ENCODE measurements at regions not wholly inside any gene's neighbourhood (a gene's known extent, or its start where the extent isn't known, plus 50 kb on each side); places are given as distances from the start of the nearest gene placed in this dataset.

DNA sequence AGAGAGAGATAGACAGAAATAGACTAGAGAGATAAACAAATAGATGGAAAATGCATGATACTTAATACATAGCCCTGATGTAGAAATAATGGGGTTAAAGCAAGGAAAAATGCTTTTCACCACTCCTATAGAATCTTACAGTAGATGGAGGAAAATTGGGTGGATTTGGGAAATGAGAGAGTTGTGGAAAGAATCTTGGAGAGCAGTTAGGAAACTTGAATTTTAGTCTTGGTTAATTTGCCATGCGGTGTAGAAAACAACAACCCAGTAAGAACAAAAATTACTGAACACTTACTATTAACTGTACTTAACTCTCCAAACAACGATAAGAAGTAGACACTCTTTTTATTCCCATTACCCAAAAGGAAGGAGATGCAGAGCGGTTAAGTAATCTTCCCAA lies 329.8 kb downstream of the ZNF608 start:
- CTCF ChIA-PET: no interaction called here

DNA sequence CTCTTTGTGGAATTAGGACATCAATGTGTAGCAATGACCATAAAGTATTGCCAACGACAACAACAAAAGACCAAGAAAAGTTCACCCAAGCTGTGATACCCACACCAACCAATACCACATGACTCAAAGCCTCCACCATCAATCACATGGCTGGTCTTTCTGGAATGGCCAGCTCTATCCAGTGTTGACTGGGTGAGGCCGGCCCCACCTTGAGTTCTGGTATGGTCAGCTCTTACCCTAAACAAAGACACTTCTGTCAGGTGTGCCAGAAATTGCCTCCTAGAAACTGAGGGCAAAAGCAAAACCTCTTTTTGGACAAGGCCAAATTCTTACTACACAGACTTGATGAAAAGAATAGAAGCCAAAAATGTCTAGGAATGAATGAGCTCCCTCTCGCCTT lies 331.5 kb downstream of the ZNF608 start:
- Histone ChIP-seq H3K4me3 (replicated peaks in 1 of 3; ENCODE audit: insufficient read depth in 1 of 3, low read depth in 1 of 3, low read length in 3 of 3) (no peak overlapping the region), H3K4me1 (ENCODE audit: control insufficient read depth, extremely low read depth, insufficient read depth, low read length) (no peaks in the 10 kb centered on the region), H3K79me2 (ENCODE audit: control insufficient read depth, insufficient read depth, low read length) (no peaks in the 10 kb centered on the region), H3K9me1 (replicated peaks; ENCODE audit: control insufficient read depth, extremely low read depth, insufficient read depth, low read length) (no peaks in the 10 kb centered on the region), H3K36me3 (ENCODE audit: control insufficient read depth in 2 of 2, extremely low read depth in 1 of 2, insufficient read depth in 2 of 2, low read length in 2 of 2) (no peaks in the 10 kb centered on the region), H3K27me3 (ENCODE audit: control insufficient read depth in 2 of 2, insufficient read depth in 2 of 2, low read length in 2 of 2) (no peaks in the 10 kb centered on the region), H2AFZ (ENCODE audit: low read depth, low read length) (no peak overlapping the region), H3K9me3 (replicated peaks; ENCODE audit: control insufficient read depth, insufficient read depth, low read length) (no peaks in the 10 kb centered on the region), H3K9ac (replicated peaks; ENCODE audit: extremely low read depth, insufficient read depth, low read length) (no peak overlapping the region), H3K4me2 (ENCODE audit: insufficient read depth, low read length) (no peak overlapping the region), H3K27ac (ENCODE audit: insufficient read depth, low read depth, low read length) (no peak overlapping the region), H4K20me1 (replicated peaks; ENCODE audit: control insufficient read depth, extremely low read depth, insufficient read depth, low read length) (no peaks in the 10 kb centered on the region)
- FAIRE-seq: no peak
- no peak for DNase-seq (ENCODE audit: low read depth, low spot score)
- ChIA-PET CTCF (no interaction called here), POLR2A (no interaction called here)
- intact Hi-C loops (cut with micrococcal nuclease): no loop called here
- BruUV-seq (replicated peaks): no TSS peak
- dilution Hi-C loops (cut with MboI; ENCODE audit: extremely low pct_ligation_motif_present, low sequenced_read_pairs): no loop called here
- TF ChIP-seq POLR2A (IDR thresholded peaks at IDR 0.05; ENCODE audit: low read depth, low read length): no peak
- no peak for TF ChIP-seq MYC (IDR thresholded peaks at IDR 0.05; ENCODE audit: low read depth, low read length)
- TF ChIP-seq, protein P1, sequence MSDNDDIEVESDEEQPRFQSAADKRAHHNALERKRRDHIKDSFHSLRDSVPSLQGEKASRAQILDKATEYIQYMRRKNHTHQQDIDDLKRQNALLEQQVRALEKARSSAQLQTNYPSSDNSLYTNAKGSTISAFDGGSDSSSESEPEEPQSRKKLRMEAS (IDR thresholded peaks at IDR 0.05; ENCODE audit: insufficient read depth, insufficient read length): no peak
- TF ChIP-seq GATA2 (IDR thresholded peaks at IDR 0.05; ENCODE audit: insufficient read depth, insufficient read length, low read depth, low read length): no peak
- TF ChIP-seq, protein P2, sequence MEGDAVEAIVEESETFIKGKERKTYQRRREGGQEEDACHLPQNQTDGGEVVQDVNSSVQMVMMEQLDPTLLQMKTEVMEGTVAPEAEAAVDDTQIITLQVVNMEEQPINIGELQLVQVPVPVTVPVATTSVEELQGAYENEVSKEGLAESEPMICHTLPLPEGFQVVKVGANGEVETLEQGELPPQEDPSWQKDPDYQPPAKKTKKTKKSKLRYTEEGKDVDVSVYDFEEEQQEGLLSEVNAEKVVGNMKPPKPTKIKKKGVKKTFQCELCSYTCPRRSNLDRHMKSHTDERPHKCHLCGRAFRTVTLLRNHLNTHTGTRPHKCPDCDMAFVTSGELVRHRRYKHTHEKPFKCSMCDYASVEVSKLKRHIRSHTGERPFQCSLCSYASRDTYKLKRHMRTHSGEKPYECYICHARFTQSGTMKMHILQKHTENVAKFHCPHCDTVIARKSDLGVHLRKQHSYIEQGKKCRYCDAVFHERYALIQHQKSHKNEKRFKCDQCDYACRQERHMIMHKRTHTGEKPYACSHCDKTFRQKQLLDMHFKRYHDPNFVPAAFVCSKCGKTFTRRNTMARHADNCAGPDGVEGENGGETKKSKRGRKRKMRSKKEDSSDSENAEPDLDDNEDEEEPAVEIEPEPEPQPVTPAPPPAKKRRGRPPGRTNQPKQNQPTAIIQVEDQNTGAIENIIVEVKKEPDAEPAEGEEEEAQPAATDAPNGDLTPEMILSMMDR (IDR thresholded peaks at IDR 0.05; ENCODE audit: extremely low read depth in 1 of 2, insufficient read depth in 1 of 2, low read depth in 1 of 2, low read length in 2 of 2): no peak
- TF ChIP-seq EZH2 (IDR thresholded peaks at IDR 0.05; ENCODE audit: borderline replicate concordance, low read depth, low read length, severe bottlenecking): no peak
- no peak for TF ChIP-seq JUN (IDR thresholded peaks at IDR 0.05; ENCODE audit: borderline replicate concordance, insufficient read depth, insufficient read length, low read depth)
- no peak for TF ChIP-seq POLR2AphosphoS5 (IDR thresholded peaks at IDR 0.05; ENCODE audit: insufficient read depth, low read depth, low read length)
- no peak for TF ChIP-seq FOS (IDR thresholded peaks at IDR 0.05; ENCODE audit: borderline replicate concordance, insufficient read depth, low read length)

More for the DNA sequence above, 329.8 kb downstream of the ZNF608 start:
- DNase-seq (ENCODE audit: low read depth, low spot score) (no peak), FAIRE-seq (no peak)
- POLR2A ChIA-PET: no interaction called here
- dilution Hi-C loops (cut with MboI; ENCODE audit: extremely low pct_ligation_motif_present, low sequenced_read_pairs) (no loop called here), intact Hi-C loops (cut with micrococcal nuclease) (no loop called here)
- Histone ChIP-seq H3K4me1 (ENCODE audit: control insufficient read depth, extremely low read depth, insufficient read depth, low read length) (no peaks in the 10 kb centered on the region), H3K9me3 (replicated peaks; ENCODE audit: control insufficient read depth, insufficient read depth, low read length) (no peaks in the 10 kb centered on the region), H3K36me3 (ENCODE audit: control insufficient read depth in 2 of 2, extremely low read depth in 1 of 2, insufficient read depth in 2 of 2, low read length in 2 of 2) (no peaks in the 10 kb centered on the region), H3K9me1 (replicated peaks; ENCODE audit: control insufficient read depth, extremely low read depth, insufficient read depth, low read length) (no peaks in the 10 kb centered on the region), H4K20me1 (replicated peaks; ENCODE audit: control insufficient read depth, extremely low read depth, insufficient read depth, low read length) (no peaks in the 10 kb centered on the region), H3K4me3 (replicated peaks in 1 of 3; ENCODE audit: insufficient read depth in 1 of 3, low read depth in 1 of 3, low read length in 3 of 3) (no peak overlapping the region), H3K27me3 (ENCODE audit: control insufficient read depth in 2 of 2, insufficient read depth in 2 of 2, low read length in 2 of 2) (no peaks in the 10 kb centered on the region), H3K79me2 (ENCODE audit: control insufficient read depth, insufficient read depth, low read length) (no peaks in the 10 kb centered on the region), H3K27ac (ENCODE audit: insufficient read depth, low read depth, low read length) (no peak overlapping the region), H3K4me2 (ENCODE audit: insufficient read depth, low read length) (no peak overlapping the region), H3K9ac (replicated peaks; ENCODE audit: extremely low read depth, insufficient read depth, low read length) (no peak overlapping the region), H2AFZ (ENCODE audit: low read depth, low read length) (no peak overlapping the region)
- TF ChIP-seq, protein P1 (IDR thresholded peaks at IDR 0.05; ENCODE audit: insufficient read depth, insufficient read length): no peak
- no TSS peak for BruUV-seq (replicated peaks)

Data from endothelial cell of umbilical vein (primary cell).